Stimulated activated effector memory CD8-positive, alpha-beta T cell treated with anti-CD3 and anti-CD28 coated beads, Interleukin-12 subunit alpha, Interleukin-12 subunit beta, amount 100 ng/mL, for 72 hours (primary cell): ENCODE measurements at regions not wholly inside any gene's neighbourhood (a gene's known extent, or its start where the extent isn't known, plus 50 kb on each side); places are given as distances from the start of the nearest gene placed in this dataset.
A peak's percentile ranks its signal among the peaks of the same experiment; 100 is the strongest.
"Not testable (repeated sequence)": the region's sequence is repeated elsewhere in the genome, so short reads cannot be mapped to it uniquely, and the experiment has no call there.

Experiments used
- ATAC-seq: fragments of 150-1000 bp; cut with Tn5 transposase; 2 replicates; pipeline ENCODE4 v1.10.0; 2021
- DNase-seq, 2 donors: peaks; one replicate each; pipeline ENCODE4 v3.0.0; 2021 to 2022; ENCODE audit warnings: low spot score in 2 of 2
- H3K27ac Mint-ChIP-seq: one replicate; pipeline ENCODE4 v1.8.0; 2022; ENCODE audit warnings: mild to moderate bottlenecking, mixed read lengths
- H3K36me3 Mint-ChIP-seq: one replicate; pipeline ENCODE4 v1.8.0; 2022; ENCODE audit warnings: mild to moderate bottlenecking, mixed read lengths
- H3K4me1 Mint-ChIP-seq: one replicate; pipeline ENCODE4 v1.8.0; 2022; ENCODE audit warnings: mixed read lengths
- H3K4me3 Mint-ChIP-seq: one replicate; pipeline ENCODE4 v1.8.0; 2022; ENCODE audit warnings: mild to moderate bottlenecking, mixed read lengths
- H3K9me3 Mint-ChIP-seq: one replicate; pipeline ENCODE4 v1.8.0; 2022; ENCODE audit warnings: mixed read lengths

- no peaks in the 10 kb centered on the region for H3K9me3 Mint-ChIP-seq
- H3K4me3 Mint-ChIP-seq, result no peak overlapping the region
- no peak overlapping the region for H3K27ac Mint-ChIP-seq
- DNase-seq, result no peak
- no peaks in the 10 kb centered on the region for H3K4me1 Mint-ChIP-seq
- H3K36me3 Mint-ChIP-seq, result no peaks in the 10 kb centered on the region
- ATAC-seq, result no peak
These were observed 129.6 kb downstream of the CD24 start for GRCh38 chr6:106844930-106845329.

- no peak overlapping the region for H3K4me3 Mint-ChIP-seq
- H3K36me3 Mint-ChIP-seq, result no peaks in the 10 kb centered on the region
- no peaks in the 10 kb centered on the region for H3K4me1 Mint-ChIP-seq
- no peak overlapping the region for H3K27ac Mint-ChIP-seq
- peaks cover 2% of the 10 kb centered on the region for H3K9me3 Mint-ChIP-seq
- DNase-seq (no peak), ATAC-seq (no peak)
These were observed 141.6 kb downstream of the CD24 start for GRCh38 chr6:106832766-106833510.

GRCh38 chr6:106830930-106831329, 143.6 kb downstream of the CD24 start:
- H3K4me3 Mint-ChIP-seq, result no peak overlapping the region

GRCh38 chr6:106829451-106829850, 145.1 kb downstream of the CD24 start:
- H3K4me3 Mint-ChIP-seq, result no peak overlapping the region
- DNase-seq, result no peak

More at GRCh38 chr6:106830930-106831329, 143.6 kb downstream of the CD24 start:
- H3K27ac Mint-ChIP-seq, result no peak overlapping the region
- ATAC-seq (no peak), DNase-seq (no peak)
- H3K36me3 Mint-ChIP-seq, result no peaks in the 10 kb centered on the region
- H3K9me3 Mint-ChIP-seq, result peaks cover 3% of the 10 kb centered on the region
- no peaks in the 10 kb centered on the region for H3K4me1 Mint-ChIP-seq

GRCh38 chr6:106827081-106827480, 147.4 kb downstream of the CD24 start:
- Mint-ChIP-seq H3K9me3 (peaks cover 3% of the 10 kb centered on the region), H3K27ac (no peak overlapping the region), H3K4me3 (no peak overlapping the region), H3K4me1 (no peaks in the 10 kb centered on the region), H3K36me3 (no peaks in the 10 kb centered on the region)
- DNase-seq (no peak), ATAC-seq (no peak)

More at GRCh38 chr6:106829451-106829850, 145.1 kb downstream of the CD24 start:
- Mint-ChIP-seq H3K4me1 (no peaks in the 10 kb centered on the region), H3K9me3 (peaks cover 3% of the 10 kb centered on the region), H3K27ac (no peak overlapping the region), H3K36me3 (no peaks in the 10 kb centered on the region)
- no peak for ATAC-seq

GRCh38 chr6:106825156-106825555, 149.4 kb downstream of the CD24 start:
- H3K27ac Mint-ChIP-seq, result no peak overlapping the region
- no peaks in the 10 kb centered on the region for H3K4me1 Mint-ChIP-seq
- ATAC-seq (no peak), DNase-seq (no peak)
- peaks cover 3% of the 10 kb centered on the region for H3K9me3 Mint-ChIP-seq
- H3K4me3 Mint-ChIP-seq, result no peak overlapping the region
- no peaks in the 10 kb centered on the region for H3K36me3 Mint-ChIP-seq

GRCh38 chr6:106823732-106824351, 150.7 kb downstream of the CD24 start:
- Mint-ChIP-seq H3K36me3 (no peaks in the 10 kb centered on the region), H3K27ac (no peak overlapping the region), H3K9me3 (peaks cover 3% of the 10 kb centered on the region), H3K4me3 (no peak overlapping the region), H3K4me1 (no peaks in the 10 kb centered on the region)
- no peak for DNase-seq
- ATAC-seq, result peak; percentile 43

GRCh38 chr6:106823058-106823457, 151.5 kb downstream of the CD24 start:
- Mint-ChIP-seq H3K4me3 (no peak overlapping the region), H3K36me3 (no peaks in the 10 kb centered on the region), H3K9me3 (peaks cover 2% of the 10 kb centered on the region), H3K4me1 (no peaks in the 10 kb centered on the region), H3K27ac (no peak overlapping the region)
- DNase-seq (no peak), ATAC-seq (peak; percentile 26)

GRCh38 chr6:106820412-106820852, 154.1 kb downstream of the CD24 start:
- Mint-ChIP-seq H3K27ac (no peak overlapping the region), H3K4me3 (no peak overlapping the region), H3K36me3 (no peaks in the 10 kb centered on the region), H3K9me3 (no peaks in the 10 kb centered on the region), H3K4me1 (no peaks in the 10 kb centered on the region)
- ATAC-seq (no peak), DNase-seq (no peak)

GRCh38 chr6:106811088-106811686, 163.3 kb downstream of the CD24 start:
- ATAC-seq (no peak), DNase-seq (no peak)
- Mint-ChIP-seq H3K4me1 (no peaks in the 10 kb centered on the region), H3K36me3 (no peaks in the 10 kb centered on the region), H3K4me3 (no peak overlapping the region), H3K9me3 (peaks cover 19% of the 10 kb centered on the region), H3K27ac (no peak overlapping the region)

- Mint-ChIP-seq H3K36me3 (no peaks in the 10 kb centered on the region), H3K9me3 (peaks cover 19% of the 10 kb centered on the region), H3K4me1 (no peaks in the 10 kb centered on the region), H3K4me3 (no peak overlapping the region), H3K27ac (no peak overlapping the region)
- ATAC-seq, result no peak
- DNase-seq, result no peak
These were observed 165.8 kb downstream of the CD24 start for GRCh38 chr6:106808758-106809157.

- H3K4me3 Mint-ChIP-seq, result no peak overlapping the region
- DNase-seq (no peak), ATAC-seq (no peak)
- H3K27ac Mint-ChIP-seq, result no peak overlapping the region
- no peaks in the 10 kb centered on the region for H3K4me1 Mint-ChIP-seq
- no peaks in the 10 kb centered on the region for H3K36me3 Mint-ChIP-seq
- peaks cover 19% of the 10 kb centered on the region for H3K9me3 Mint-ChIP-seq
These were observed 166.4 kb downstream of the CD24 start for GRCh38 chr6:106807947-106808611.

GRCh38 chr6:106806253-106806652, 168.3 kb downstream of the CD24 start:
- not testable (repeated sequence) for H3K4me1 Mint-ChIP-seq, DNase-seq, H3K27ac Mint-ChIP-seq, H3K4me3 Mint-ChIP-seq, ATAC-seq, H3K36me3 Mint-ChIP-seq
- H3K9me3 Mint-ChIP-seq, result peaks cover 14% of the 10 kb centered on the region

- DNase-seq, result no peak
- Mint-ChIP-seq H3K4me3 (no peak overlapping the region), H3K4me1 (no peaks in the 10 kb centered on the region), H3K36me3 (no peaks in the 10 kb centered on the region), H3K27ac (no peak overlapping the region), H3K9me3 (peaks cover 12% of the 10 kb centered on the region)
- ATAC-seq, result no peak
These were observed 168.8 kb downstream of the CD24 start for GRCh38 chr6:106805771-106806170.
